ENCODE measurements at regions not wholly inside any gene's neighbourhood (a gene's known extent, or its start where the extent isn't known, plus 50 kb on each side); places are given as distances from the start of the nearest gene placed in this dataset.
A peak's percentile ranks its signal among the peaks of the same experiment; 100 is the strongest.

GRCh38 chr10:52615331-52615730 is 157.3 kb downstream of the MBL2 start:
- no peak for DNase-seq

GRCh38 chr10:52615756-52616394 is 156.7 kb downstream of the MBL2 start:
- no peak for DNase-seq

GRCh38 chr10:52616395-52616764 is 156.2 kb downstream of the MBL2 start:
- no peak for DNase-seq

- no peak for DNase-seq
These were observed 155.2 kb downstream of the MBL2 start for GRCh38 chr10:52617346-52617745.

- no peak for DNase-seq
These were observed 153.5 kb downstream of the MBL2 start for GRCh38 chr10:52619052-52619451.

GRCh38 chr10:52621635-52622079 is 150.9 kb downstream of the MBL2 start:
- peak; percentile 22 for DNase-seq

- no peak for DNase-seq
These were observed 148.8 kb downstream of the MBL2 start for GRCh38 chr10:52623761-52624160.

GRCh38 chr10:52627279-52627678 is 145.3 kb downstream of the MBL2 start:
- no peak for DNase-seq

GRCh38 chr10:52631146-52631545 is 141.4 kb downstream of the MBL2 start:
- DNase-seq, result no peak

- DNase-seq, result no peak
These were observed 140.9 kb downstream of the MBL2 start for GRCh38 chr10:52631648-52632047.

- peak; percentile 12 for DNase-seq
These were observed 140.0 kb downstream of the MBL2 start for GRCh38 chr10:52632591-52632990.

- no peak for DNase-seq
These were observed 139.3 kb downstream of the MBL2 start for GRCh38 chr10:52633266-52633665.

- DNase-seq, result no peak
These were observed 136.9 kb downstream of the MBL2 start for GRCh38 chr10:52635651-52636050.

- no peak for DNase-seq
These were observed 135.7 kb downstream of the MBL2 start for GRCh38 chr10:52636874-52637273.

- no peak for DNase-seq
These were observed 135.0 kb downstream of the MBL2 start for GRCh38 chr10:52637592-52637991.

- peak; percentile 46 for DNase-seq
These were observed 132.9 kb downstream of the MBL2 start for GRCh38 chr10:52639652-52640051.

GRCh38 chr10:52642208-52642607 is 130.4 kb downstream of the MBL2 start:
- no peak for DNase-seq

- peak; percentile 6 for DNase-seq
These were observed 128.0 kb downstream of the MBL2 start for GRCh38 chr10:52644373-52645186.

GRCh38 chr10:52645187-52645758 is 127.3 kb downstream of the MBL2 start:
- DNase-seq, result no peak

- DNase-seq, result no peak
These were observed 123.1 kb downstream of the MBL2 start for GRCh38 chr10:52649511-52649910.

GRCh38 chr10:52650873-52651272 is 121.7 kb downstream of the MBL2 start:
- no peak for DNase-seq

GRCh38 chr10:52651293-52651692 is 121.3 kb downstream of the MBL2 start:
- DNase-seq, result no peak

GRCh38 chr10:52652431-52653262 is 119.9 kb downstream of the MBL2 start:
- peak; percentile 81 for DNase-seq
